ENCODE measurements at regions not wholly inside any gene's neighbourhood (a gene's known extent, or its start where the extent isn't known, plus 50 kb on each side); places are given as distances from the start of the nearest gene placed in this dataset.
A peak's percentile ranks its signal among the peaks of the same experiment; 100 is the strongest.

GRCh38 chr9:97747201-97747965 is 50.2 kb upstream of the XPA start:
- WGBS, 2 donors (ENCODE audit: extremely low coverage in 2 of 2, insufficient read length in 2 of 2, insufficient replicate concordance in 1 of 2): no CpG with 5 or more reads among the region's 4 CpGs
- Histone ChIP-seq H3K4me1 (ENCODE audit: control insufficient read depth in 2 of 2, insufficient read depth in 1 of 2, low read depth in 1 of 2, low read length in 2 of 2) (peaks cover 0 to 23% of the 10 kb centered on the region in 2 donors), H3K18ac (ENCODE audit: low read length) (peak overlapping the region; percentile 31)

DNA sequence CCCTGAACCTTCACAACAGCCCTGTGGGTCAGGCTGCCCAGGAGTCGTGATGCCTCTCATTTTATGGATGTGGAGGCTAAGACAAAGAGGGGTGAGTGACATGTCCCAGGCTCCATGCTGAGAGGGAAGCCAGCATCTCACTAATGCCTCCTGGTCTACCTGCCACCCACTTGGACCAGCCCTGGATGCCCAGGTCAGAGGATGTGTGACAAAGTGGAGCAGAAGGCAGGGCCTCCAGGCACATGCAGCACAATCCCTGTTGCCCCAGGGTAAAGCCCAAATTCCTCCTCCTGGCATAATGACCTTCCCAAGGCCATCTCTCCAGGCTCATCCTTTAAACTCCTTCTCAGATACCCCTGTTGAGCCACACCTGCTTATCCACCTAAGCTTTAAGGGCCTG is 51.4 kb upstream of the XPA start:
- no CpG with 5 or more reads among the region's 1 CpG for WGBS, 2 donors (ENCODE audit: extremely low coverage in 2 of 2, insufficient read length in 2 of 2, insufficient replicate concordance in 1 of 2)
- Histone ChIP-seq H3K36me3 (replicated peaks in 1 of 2; ENCODE audit: control insufficient read depth in 2 of 2, insufficient read depth in 2 of 2, low read length in 2 of 2) (no peaks in the 10 kb centered on the region), H3K9ac (ENCODE audit: low read depth, low read length, poor library complexity) (no peak overlapping the region), H2AK5ac (ENCODE audit: low read depth, low read length) (peak overlapping the region; percentile 0), H2BK12ac (ENCODE audit: low read length) (no peak overlapping the region), H3K9me3 (replicated peaks in 1 of 2; ENCODE audit: control insufficient read depth in 2 of 2, insufficient read depth in 1 of 2, low read depth in 1 of 2, low read length in 2 of 2) (peaks cover 0 to under 1% of the 10 kb centered on the region in 2 donors), H2AFZ (ENCODE audit: low read length) (no peak overlapping the region), H2BK15ac (ENCODE audit: low read length) (no peak overlapping the region), H3K4me3 (ENCODE audit: low read length in 2 of 2) (no peak overlapping the region), H3K4me1 (ENCODE audit: control insufficient read depth in 2 of 2, insufficient read depth in 1 of 2, low read depth in 1 of 2, low read length in 2 of 2) (peaks cover 0 to 24% of the 10 kb centered on the region in 2 donors), H3K79me1 (ENCODE audit: low read depth, low read length) (no peaks in the 10 kb centered on the region), H3K27ac (replicated peaks; ENCODE audit: low read length) (no peak overlapping the region), H3K27me3 (ENCODE audit: control insufficient read depth in 3 of 3, insufficient read depth in 3 of 3, low read depth in 1 of 3, low read length in 3 of 3) (peaks cover 0 to 29% (median 2%) of the 10 kb centered on the region in 3 experiments), H2BK5ac (ENCODE audit: low read length) (no peak overlapping the region), H4K8ac (ENCODE audit: low read depth, low read length) (no peak overlapping the region), H3K14ac (ENCODE audit: low read length) (no peak overlapping the region), H2BK120ac (ENCODE audit: low read depth, low read length) (no peak overlapping the region), H3K18ac (ENCODE audit: low read length) (peak overlapping the region; percentile 13), H4K91ac (ENCODE audit: low read depth, low read length, poor library complexity) (no peak overlapping the region), H3K4me2 (ENCODE audit: insufficient read depth, low read length, poor library complexity, severe bottlenecking) (no peak overlapping the region), H3K23ac (ENCODE audit: low read depth, low read length, poor library complexity) (no peak overlapping the region), H3K4ac (ENCODE audit: low read length) (no peak overlapping the region)
- DNase-seq (ENCODE audit: low spot score): no peak

More at GRCh38 chr9:97747201-97747965, 50.2 kb upstream of the XPA start:
- Histone ChIP-seq H4K91ac (ENCODE audit: low read depth, low read length, poor library complexity) (no peak overlapping the region), H3K14ac (ENCODE audit: low read length) (no peak overlapping the region), H2BK12ac (ENCODE audit: low read length) (no peak overlapping the region), H3K9me3 (replicated peaks in 1 of 2; ENCODE audit: control insufficient read depth in 2 of 2, insufficient read depth in 1 of 2, low read depth in 1 of 2, low read length in 2 of 2) (peaks cover 2 to 5% of the 10 kb centered on the region in 2 donors), H2BK120ac (ENCODE audit: low read depth, low read length) (no peak overlapping the region), H3K79me1 (ENCODE audit: low read depth, low read length) (no peaks in the 10 kb centered on the region), H2AFZ (ENCODE audit: low read length) (no peak overlapping the region), H3K9ac (ENCODE audit: low read depth, low read length, poor library complexity) (no peak overlapping the region), H2AK5ac (ENCODE audit: low read depth, low read length) (no peak overlapping the region), H3K4me3 (ENCODE audit: low read length in 2 of 2) (no peak overlapping the region), H3K4ac (ENCODE audit: low read length) (no peak overlapping the region), H4K8ac (ENCODE audit: low read depth, low read length) (no peak overlapping the region), H3K4me2 (ENCODE audit: insufficient read depth, low read length, poor library complexity, severe bottlenecking) (no peak overlapping the region), H3K36me3 (replicated peaks in 1 of 2; ENCODE audit: control insufficient read depth in 2 of 2, insufficient read depth in 2 of 2, low read length in 2 of 2) (no peaks in the 10 kb centered on the region), H3K27me3 (ENCODE audit: control insufficient read depth in 3 of 3, insufficient read depth in 3 of 3, low read depth in 1 of 3, low read length in 3 of 3) (peaks cover 0 to 38% (median 4%) of the 10 kb centered on the region in 3 experiments), H2BK5ac (ENCODE audit: low read length) (no peak overlapping the region), H3K23ac (ENCODE audit: low read depth, low read length, poor library complexity) (no peak overlapping the region), H3K27ac (replicated peaks; ENCODE audit: low read length) (peak overlapping the region; percentile 82), H2BK15ac (ENCODE audit: low read length) (no peak overlapping the region)
- peak; percentile 73 for DNase-seq (ENCODE audit: low spot score)

GRCh38 chr9:97749928-97750327 is 52.8 kb upstream of the XPA start:
- WGBS, 2 donors (ENCODE audit: extremely low coverage in 2 of 2, insufficient read length in 2 of 2, insufficient replicate concordance in 1 of 2): no CpG with 5 or more reads among the region's 3 CpGs
- Histone ChIP-seq H3K27ac (replicated peaks; ENCODE audit: low read length) (no peak overlapping the region), H3K9me3 (replicated peaks in 1 of 2; ENCODE audit: control insufficient read depth in 2 of 2, insufficient read depth in 1 of 2, low read depth in 1 of 2, low read length in 2 of 2) (peaks cover 0 to 3% of the 10 kb centered on the region in 2 donors), H2BK120ac (ENCODE audit: low read depth, low read length) (no peak overlapping the region), H3K36me3 (replicated peaks in 1 of 2; ENCODE audit: control insufficient read depth in 2 of 2, insufficient read depth in 2 of 2, low read length in 2 of 2) (no peaks in the 10 kb centered on the region), H3K79me1 (ENCODE audit: low read depth, low read length) (no peaks in the 10 kb centered on the region), H3K14ac (ENCODE audit: low read length) (no peak overlapping the region), H4K8ac (ENCODE audit: low read depth, low read length) (no peak overlapping the region), H3K4ac (ENCODE audit: low read length) (no peak overlapping the region), H2BK15ac (ENCODE audit: low read length) (no peak overlapping the region), H2AK5ac (ENCODE audit: low read depth, low read length) (no peak overlapping the region), H3K27me3 (ENCODE audit: control insufficient read depth in 3 of 3, insufficient read depth in 3 of 3, low read depth in 1 of 3, low read length in 3 of 3) (peaks cover 0 to 21% (median 2%) of the 10 kb centered on the region in 3 experiments), H2BK5ac (ENCODE audit: low read length) (no peak overlapping the region), H3K4me3 (ENCODE audit: low read length in 2 of 2) (no peak overlapping the region), H3K4me2 (ENCODE audit: insufficient read depth, low read length, poor library complexity, severe bottlenecking) (no peak overlapping the region), H3K4me1 (ENCODE audit: control insufficient read depth in 2 of 2, insufficient read depth in 1 of 2, low read depth in 1 of 2, low read length in 2 of 2) (peaks cover 0 to 24% of the 10 kb centered on the region in 2 donors), H3K18ac (ENCODE audit: low read length) (no peak overlapping the region), H2AFZ (ENCODE audit: low read length) (no peak overlapping the region), H4K91ac (ENCODE audit: low read depth, low read length, poor library complexity) (no peak overlapping the region), H3K23ac (ENCODE audit: low read depth, low read length, poor library complexity) (no peak overlapping the region), H3K9ac (ENCODE audit: low read depth, low read length, poor library complexity) (no peak overlapping the region), H2BK12ac (ENCODE audit: low read length) (no peak overlapping the region)
- no peak for DNase-seq (ENCODE audit: low spot score)

DNA sequence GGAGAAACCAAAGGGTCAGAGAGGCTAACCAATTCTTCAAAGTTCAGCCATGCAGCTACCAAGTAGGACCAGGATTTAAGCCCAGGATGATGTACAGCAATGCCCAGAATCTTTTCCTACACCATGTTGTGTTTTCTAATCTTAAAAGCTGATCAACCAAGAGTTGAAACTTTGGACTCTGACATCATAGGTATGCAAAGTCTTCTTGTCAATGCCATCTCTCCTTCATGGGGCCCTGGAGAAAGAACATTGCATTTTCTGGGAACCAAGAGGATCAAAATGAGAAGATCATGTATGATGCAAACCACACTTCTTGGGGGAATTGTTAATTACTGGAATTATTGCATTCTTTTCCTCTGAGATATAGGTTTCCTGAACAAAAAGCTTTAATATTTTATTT is 54.4 kb upstream of the XPA start:
- H3K27ac ChIP-seq (replicated peaks; ENCODE audit: low read length): no peak overlapping the region
- H3K4me2 ChIP-seq (ENCODE audit: insufficient read depth, low read length, poor library complexity, severe bottlenecking): no peak overlapping the region
- H2BK120ac ChIP-seq (ENCODE audit: low read depth, low read length): no peak overlapping the region
- H2BK5ac ChIP-seq (ENCODE audit: low read length): no peak overlapping the region
- no peak overlapping the region for H3K4me3 ChIP-seq (ENCODE audit: low read length in 2 of 2)
- H2BK15ac ChIP-seq (ENCODE audit: low read length): no peak overlapping the region
- no peak overlapping the region for H3K14ac ChIP-seq (ENCODE audit: low read length)
- no peak overlapping the region for H2AFZ ChIP-seq (ENCODE audit: low read length)
- peaks cover 0 to 7% of the 10 kb centered on the region in 2 donors for H3K9me3 ChIP-seq (replicated peaks in 1 of 2; ENCODE audit: control insufficient read depth in 2 of 2, insufficient read depth in 1 of 2, low read depth in 1 of 2, low read length in 2 of 2)
- no peak overlapping the region for H2AK5ac ChIP-seq (ENCODE audit: low read depth, low read length)
- no peaks in the 10 kb centered on the region for H3K79me1 ChIP-seq (ENCODE audit: low read depth, low read length)
- no peak overlapping the region for H3K18ac ChIP-seq (ENCODE audit: low read length)
- no peak for DNase-seq (ENCODE audit: low spot score)
- no peak overlapping the region for H4K8ac ChIP-seq (ENCODE audit: low read depth, low read length)
- no peak overlapping the region for H3K23ac ChIP-seq (ENCODE audit: low read depth, low read length, poor library complexity)
- peaks cover 0 to 10% (median 0%) of the 10 kb centered on the region in 3 experiments for H3K27me3 ChIP-seq (ENCODE audit: control insufficient read depth in 3 of 3, insufficient read depth in 3 of 3, low read depth in 1 of 3, low read length in 3 of 3)
- no peak overlapping the region for H3K9ac ChIP-seq (ENCODE audit: low read depth, low read length, poor library complexity)
- no peak overlapping the region for H4K91ac ChIP-seq (ENCODE audit: low read depth, low read length, poor library complexity)
- peaks cover 0 to 23% of the 10 kb centered on the region in 2 donors for H3K4me1 ChIP-seq (ENCODE audit: control insufficient read depth in 2 of 2, insufficient read depth in 1 of 2, low read depth in 1 of 2, low read length in 2 of 2)
- H3K4ac ChIP-seq (ENCODE audit: low read length): no peak overlapping the region
- H2BK12ac ChIP-seq (ENCODE audit: low read length): no peak overlapping the region
- no peaks in the 10 kb centered on the region for H3K36me3 ChIP-seq (replicated peaks in 1 of 2; ENCODE audit: control insufficient read depth in 2 of 2, insufficient read depth in 2 of 2, low read length in 2 of 2)

Measured in neuronal stem cell (in vitro differentiated cells).